Fibroblast of skin of abdomen (primary cell): ENCODE measurements at regions not wholly inside any gene's neighbourhood (a gene's known extent, or its start where the extent isn't known, plus 50 kb on each side); places are given as distances from the start of the nearest gene placed in this dataset.
"Not testable (repeated sequence)": the region's sequence is repeated elsewhere in the genome, so short reads cannot be mapped to it uniquely, and the experiment has no call there.

Experiments used
- DNase-seq: peaks from one replicate; pipeline ENCODE4 v3.0.0-alpha.2; 2013

- DNase-seq = not testable (repeated sequence)
Observed at GRCh38 chr9:66152406-66152805, 415.5 kb downstream of the FOXD4L4 start.

GRCh38 chr9:66153021-66153725 lies 416.2 kb downstream of the FOXD4L4 start:
- peak; percentile 55 for DNase-seq

GRCh38 chr9:66153971-66154691 lies 417.2 kb downstream of the FOXD4L4 start:
- not testable (repeated sequence) for DNase-seq

GRCh38 chr9:66182316-66182715 lies 445.4 kb downstream of the FOXD4L4 start:
- not testable (repeated sequence) for DNase-seq

- not testable (repeated sequence) for DNase-seq
Observed at GRCh38 chr9:66183648-66184047, 446.7 kb downstream of the FOXD4L4 start.

GRCh38 chr9:66197199-66197598 lies 460.3 kb downstream of the FOXD4L4 start:
- DNase-seq = not testable (repeated sequence)

GRCh38 chr9:66198421-66198820 lies 461.5 kb downstream of the FOXD4L4 start:
- DNase-seq = not testable (repeated sequence)

- not testable (repeated sequence) for DNase-seq
Observed at GRCh38 chr9:66206617-66207016, 469.7 kb downstream of the FOXD4L4 start.

- DNase-seq = not testable (repeated sequence)
Observed at GRCh38 chr9:66207914-66208313, 471.0 kb downstream of the FOXD4L4 start.

- DNase-seq = not testable (repeated sequence)
Observed at GRCh38 chr9:66244763-66245162, 507.8 kb downstream of the FOXD4L4 start.

GRCh38 chr9:66245481-66245880 lies 508.5 kb downstream of the FOXD4L4 start:
- not testable (repeated sequence) for DNase-seq

- not testable (repeated sequence) for DNase-seq
Observed at GRCh38 chr9:66257581-66257980, 520.6 kb downstream of the FOXD4L4 start.

- DNase-seq = not testable (repeated sequence)
Observed at GRCh38 chr9:66261576-66261975, 524.6 kb downstream of the FOXD4L4 start.

- not testable (repeated sequence) for DNase-seq
Observed at GRCh38 chr9:66263621-66264020, 526.7 kb downstream of the FOXD4L4 start.

- DNase-seq = not testable (repeated sequence)
Observed at GRCh38 chr9:66264786-66265185, 527.8 kb downstream of the FOXD4L4 start.

- not testable (repeated sequence) for DNase-seq
Observed at GRCh38 chr9:66266202-66266601, 529.3 kb downstream of the FOXD4L4 start.

GRCh38 chr9:66266856-66267430 lies 530.0 kb downstream of the FOXD4L4 start:
- not testable (repeated sequence) for DNase-seq

- DNase-seq = not testable (repeated sequence)
Observed at GRCh38 chr9:66267684-66268083, 530.7 kb downstream of the FOXD4L4 start.

GRCh38 chr9:66269024-66269423 lies 532.1 kb downstream of the FOXD4L4 start:
- DNase-seq = not testable (repeated sequence)

GRCh38 chr9:66269783-66270182 lies 532.8 kb downstream of the FOXD4L4 start:
- not testable (repeated sequence) for DNase-seq

- DNase-seq = not testable (repeated sequence)
Observed at GRCh38 chr9:66278809-66279208, 541.9 kb downstream of the FOXD4L4 start.
